ENCODE measurements at regions not wholly inside any gene's neighbourhood (a gene's known extent, or its start where the extent isn't known, plus 50 kb on each side); places are given as distances from the start of the nearest gene placed in this dataset.
"Not testable (repeated sequence)": the region's sequence is repeated elsewhere in the genome, so short reads cannot be mapped to it uniquely, and the experiment has no call there.

DNA sequence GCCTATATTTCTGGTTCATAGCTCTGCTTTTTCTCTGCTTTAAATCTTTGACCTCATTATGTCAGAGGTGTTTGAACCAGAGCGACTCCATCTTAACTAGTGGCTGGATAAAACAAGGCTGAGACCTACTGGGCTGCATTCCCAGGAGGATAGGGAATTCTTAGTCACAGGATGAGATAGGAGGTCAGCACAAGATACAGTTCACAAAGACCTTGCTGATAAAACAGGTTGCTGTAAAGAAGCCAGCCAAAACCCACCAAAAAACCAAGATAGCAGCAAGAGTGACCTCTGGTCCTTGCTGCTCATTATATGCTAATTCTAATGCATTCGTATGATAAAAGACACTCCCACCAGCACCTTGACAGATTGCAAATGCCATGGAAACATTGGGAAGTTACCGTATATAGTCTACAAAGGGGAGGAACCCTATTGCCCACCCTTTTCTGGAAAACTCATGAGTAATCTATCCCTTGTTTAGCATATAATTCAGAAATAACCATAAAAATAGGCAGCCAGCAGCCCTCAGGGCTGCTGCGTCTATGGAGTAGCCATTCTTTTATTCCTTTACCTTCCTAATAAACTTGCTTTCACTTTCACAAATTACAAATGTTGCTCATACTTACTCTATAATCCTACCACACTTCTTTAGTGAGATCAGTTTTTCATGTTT lies 193.9 kb downstream of the NAF1 start:
- Histone ChIP-seq H3K4me3 (no peak overlapping the region), H3K27me3 (replicated peaks in 1 of 7) (peaks cover 0 to 7% (median 0%) of the 10 kb centered on the region in 7 donors), H3K4me1 (no peaks in the 10 kb centered on the region), H3K9me3 (no peaks in the 10 kb centered on the region), H3K36me3 (no peaks in the 10 kb centered on the region), H3K27ac (no peak overlapping the region)
- DNase-seq = no peak
- intact Hi-C loops (cut with DNase I; ENCODE audit: low total_unique reads) = no loop called here
- TF ChIP-seq POLR2AphosphoS5 (IDR thresholded peaks at IDR 0.05) (no peak), POLR2A (IDR thresholded peaks at IDR 0.05) (no peak)
- TF ChIP-seq, protein P1, sequence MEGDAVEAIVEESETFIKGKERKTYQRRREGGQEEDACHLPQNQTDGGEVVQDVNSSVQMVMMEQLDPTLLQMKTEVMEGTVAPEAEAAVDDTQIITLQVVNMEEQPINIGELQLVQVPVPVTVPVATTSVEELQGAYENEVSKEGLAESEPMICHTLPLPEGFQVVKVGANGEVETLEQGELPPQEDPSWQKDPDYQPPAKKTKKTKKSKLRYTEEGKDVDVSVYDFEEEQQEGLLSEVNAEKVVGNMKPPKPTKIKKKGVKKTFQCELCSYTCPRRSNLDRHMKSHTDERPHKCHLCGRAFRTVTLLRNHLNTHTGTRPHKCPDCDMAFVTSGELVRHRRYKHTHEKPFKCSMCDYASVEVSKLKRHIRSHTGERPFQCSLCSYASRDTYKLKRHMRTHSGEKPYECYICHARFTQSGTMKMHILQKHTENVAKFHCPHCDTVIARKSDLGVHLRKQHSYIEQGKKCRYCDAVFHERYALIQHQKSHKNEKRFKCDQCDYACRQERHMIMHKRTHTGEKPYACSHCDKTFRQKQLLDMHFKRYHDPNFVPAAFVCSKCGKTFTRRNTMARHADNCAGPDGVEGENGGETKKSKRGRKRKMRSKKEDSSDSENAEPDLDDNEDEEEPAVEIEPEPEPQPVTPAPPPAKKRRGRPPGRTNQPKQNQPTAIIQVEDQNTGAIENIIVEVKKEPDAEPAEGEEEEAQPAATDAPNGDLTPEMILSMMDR (IDR thresholded peaks at IDR 0.05 in 8 of 11, conservative IDR thresholded peaks at IDR 0.05 in 3 of 11) = no peak
- 67 to 91% (median 75%) methylated on average over 4 of the region's 4 CpGs for WGBS, 5 donors

GRCh38 chr4:162969194-162969593 lies 197.5 kb downstream of the NAF1 start:
- Histone ChIP-seq H3K4me1 (no peaks in the 10 kb centered on the region), H3K9me3 (peaks cover 0 to 7% (median 5%) of the 10 kb centered on the region in 8 donors), H3K36me3 (no peaks in the 10 kb centered on the region), H3K4me3 (no peak overlapping the region), H3K27me3 (replicated peaks in 1 of 7) (peaks cover 0 to 7% (median 0%) of the 10 kb centered on the region in 7 donors), H3K27ac (no peak overlapping the region)
- intact Hi-C loops (cut with DNase I; ENCODE audit: low total_unique reads) = no loop called here
- TF ChIP-seq, protein P1 (IDR thresholded peaks at IDR 0.05 in 8 of 11, conservative IDR thresholded peaks at IDR 0.05 in 3 of 11) = no peak
- TF ChIP-seq POLR2AphosphoS5 (IDR thresholded peaks at IDR 0.05) (no peak), POLR2A (IDR thresholded peaks at IDR 0.05) (no peak)
- 41 to 87% (median 85%) methylated on average over 3 to 8 of the region's 8 CpGs for WGBS, 5 donors
- DNase-seq = no peak

GRCh38 chr4:162965978-162966377 lies 200.7 kb downstream of the NAF1 start:
- H3K9me3 ChIP-seq; DNase-seq; H3K36me3 ChIP-seq; H3K27me3 ChIP-seq (replicated peaks in 1 of 7); intact Hi-C loops (cut with DNase I; ENCODE audit: low total_unique reads); H3K27ac ChIP-seq; H3K4me3 ChIP-seq; H3K4me1 ChIP-seq: not testable (repeated sequence)
- 38 to 89% (median 72%) methylated on average over 4 of the region's 4 CpGs for WGBS, 5 donors

- no peak overlapping the region for H3K27ac ChIP-seq
- H3K4me3 ChIP-seq = no peak overlapping the region
- no peak for DNase-seq
- H3K4me1 ChIP-seq = no peaks in the 10 kb centered on the region
- no peaks in the 10 kb centered on the region for H3K27me3 ChIP-seq (replicated peaks in 1 of 7)
- H3K9me3 ChIP-seq = no peaks in the 10 kb centered on the region
- no peak for TF ChIP-seq POLR2AphosphoS5 (IDR thresholded peaks at IDR 0.05)
- TF ChIP-seq, protein P1 (IDR thresholded peaks at IDR 0.05 in 8 of 11, conservative IDR thresholded peaks at IDR 0.05 in 3 of 11) = no peak
- no peak for TF ChIP-seq POLR2A (IDR thresholded peaks at IDR 0.05)
- WGBS, 5 donors = 35 to 60% (median 57%) methylated on average over 2 of the region's 2 CpGs
- intact Hi-C loops (cut with DNase I; ENCODE audit: low total_unique reads) = no loop called here
- H3K36me3 ChIP-seq = no peaks in the 10 kb centered on the region
These were observed 207.6 kb downstream of the NAF1 start for GRCh38 chr4:162959046-162959445.

Data from spleen (tissue), 11 donors.